ENCODE measurements at regions not wholly inside any gene's neighbourhood (a gene's known extent, or its start where the extent isn't known, plus 50 kb on each side); places are given as distances from the start of the nearest gene placed in this dataset.

DNA sequence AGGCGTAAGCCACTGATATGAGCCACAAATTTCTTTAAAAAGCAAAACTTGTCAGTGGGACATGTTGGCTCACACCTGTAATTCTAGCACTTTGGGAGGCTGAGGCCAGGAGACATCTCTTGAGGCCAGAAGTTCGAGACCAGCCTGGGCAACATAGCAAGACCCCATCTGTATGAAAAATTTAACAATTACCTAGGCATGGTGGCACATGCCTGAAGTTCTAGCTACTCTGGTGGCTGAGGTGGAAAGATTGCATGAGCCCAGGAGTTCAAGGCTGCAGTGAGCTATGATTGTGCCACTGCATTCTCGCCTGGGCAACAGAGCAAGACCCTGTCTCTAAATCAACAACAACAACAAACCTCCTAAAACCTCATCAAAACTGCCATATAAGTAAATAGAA lies 147.6 kb upstream of the BARHL2 start:
- TF ChIP-seq CTCF (IDR thresholded peaks at IDR 0.05) = no peak
- no peak for TF ChIP-seq ZFX (IDR thresholded peaks at IDR 0.05; ENCODE audit: borderline replicate concordance)

Data from 22Rv1 (cell line).